OCI-LY7 (cell line): ENCODE measurements at regions not wholly inside any gene's neighbourhood (a gene's known extent, or its start where the extent isn't known, plus 50 kb on each side); places are given as distances from the start of the nearest gene placed in this dataset.
"Not testable (repeated sequence)": the region's sequence is repeated elsewhere in the genome, so short reads cannot be mapped to it uniquely, and the experiment has no call there.

ENCODE experiments used
- BruUV-seq: library from RNA; stranded (reverse); fragments of 400-500 nt; replicated peaks from 2 replicates; lab custom pipeline; 2021; lab: Mats Ljungman, UMichigan
- CTCF ChIA-PET: fragments of 300-600 bp; sonication (Branson Sonifier 250); formaldehyde crosslinking; loops from one replicate; lab custom pipeline; 2022; ENCODE audit warnings: antibody characterized with exemption; ENCODE audit not compliant: unreplicated experiment; lab: Charles Lee
- POLR2A ChIA-PET: fragments of 300-600 bp; sonication (Branson Sonifier 250); formaldehyde crosslinking; loops from one replicate; lab custom pipeline; 2022; ENCODE audit warnings: antibody characterized with exemption; lab: Charles Lee
- DNase-seq: peaks from one replicate; pipeline ENCODE4 v3.0.0-alpha.2; 2015; ENCODE audit warnings: low spot score
- H2AFZ ChIP-seq: fragments of 200-600 bp; sonication (generic), shearing (Covaris generic); 2 replicates; pipeline ENCODE4 v1.6.1; 2014; ENCODE audit warnings: mild to moderate bottlenecking, antibody characterized with exemption, low read length, moderate library complexity
- H3K27ac ChIP-seq: fragments of 200-600 bp; sonication (generic); 2 replicates; pipeline ENCODE4 v1.5.1; 2014; ENCODE audit warnings: mixed run types, low read depth, mild to moderate bottlenecking, moderate library complexity, low read length, inconsistent platforms; ENCODE audit not compliant: poor library complexity, severe bottlenecking
- H3K36me3 ChIP-seq: fragments of 200-600 bp; sonication (generic); 2 replicates; pipeline ENCODE4 v1.6.1; 2014; ENCODE audit warnings: mild to moderate bottlenecking, antibody characterized with exemption, low read length, moderate library complexity, mixed read lengths; ENCODE audit not compliant: insufficient read depth
- H3K4me1 ChIP-seq: fragments of 200-600 bp; sonication (generic); 2 replicates; pipeline ENCODE4 v1.5.1; 2014; ENCODE audit warnings: mild to moderate bottlenecking, low read length; ENCODE audit not compliant: insufficient read depth, poor library complexity, severe bottlenecking
- H3K4me2 ChIP-seq: fragments of 200-600 bp; sonication (generic); 2 replicates; pipeline ENCODE4 v1.6.1; 2014; ENCODE audit warnings: mild to moderate bottlenecking, low read length
- H3K4me3 ChIP-seq: fragments of 200-600 bp; sonication (generic); 2 replicates; pipeline ENCODE4 v1.5.1; 2014; ENCODE audit warnings: mild to moderate bottlenecking, low read depth, low read length; ENCODE audit not compliant: poor library complexity, severe bottlenecking
- H3K79me2 ChIP-seq: fragments of 200-600 bp; sonication (generic); 2 replicates; pipeline ENCODE4 v1.6.1; 2016; ENCODE audit warnings: low read depth, mild to moderate bottlenecking, low read length, moderate library complexity, mixed read lengths; ENCODE audit not compliant: insufficient read depth
- H3K9me2 ChIP-seq: fragments of 200-600 bp; sonication (generic); 2 replicates; pipeline ENCODE4 v1.6.1; 2016; ENCODE audit warnings: mild to moderate bottlenecking, low read length, mixed read lengths; ENCODE audit not compliant: insufficient read depth
- H3K9me3 ChIP-seq: fragments of 200-600 bp; sonication (generic); 2 replicates; pipeline ENCODE4 v1.6.1; 2014; ENCODE audit warnings: mild to moderate bottlenecking, mixed run types, low read length, mixed read lengths
- H4K20me1 ChIP-seq: fragments of 200-600 bp; sonication (generic); 2 replicates; pipeline ENCODE4 v1.6.1; 2014; ENCODE audit warnings: mild to moderate bottlenecking, antibody characterized with exemption, low read length, moderate library complexity, mixed read lengths; ENCODE audit not compliant: insufficient read depth
- CTCF ChIP-seq: fragments of 200-600 bp; sonication (generic); conservative IDR thresholded peaks from 2 replicates; pipeline ENCODE4 v1.5.1; 2014; ENCODE audit warnings: mild to moderate bottlenecking, antibody characterized with exemption, low read length, moderate library complexity, mixed read lengths
- EZH2phosphoT487 ChIP-seq: fragments of 200-600 bp; sonication (generic); IDR thresholded peaks from 2 replicates; pipeline ENCODE4 v1.6.1; 2018; ENCODE audit warnings: low read depth, borderline replicate concordance, mild to moderate bottlenecking, mixed run types, antibody characterized with exemption, low read length, moderate library complexity, mixed read lengths
- intact Hi-C: fragments of 100-400 bp; cut with micrococcal nuclease; formaldehyde crosslinking; loops from one replicate; pipeline ENCODE4 v1.10.0; 2022; ENCODE audit not compliant: unreplicated experiment

- ChIA-PET POLR2A (no interaction called here), CTCF (no interaction called here)
- intact Hi-C loops = no loop called here
- no peak for DNase-seq
- Histone ChIP-seq H3K4me3 (no peak overlapping the region), H3K36me3 (no peaks in the 10 kb centered on the region), H3K9me2 (no peaks in the 10 kb centered on the region), H3K9me3 (no peaks in the 10 kb centered on the region), H2AFZ (no peak overlapping the region), H3K27ac (no peak overlapping the region), H3K4me1 (no peaks in the 10 kb centered on the region), H4K20me1 (no peaks in the 10 kb centered on the region), H3K79me2 (no peaks in the 10 kb centered on the region), H3K4me2 (no peak overlapping the region)
- TF ChIP-seq CTCF (no peak), EZH2phosphoT487 (no peak)
- BruUV-seq = no TSS peak
Measured at GRCh38 chr11:100445231-100445735, 241.8 kb upstream of the ARHGAP42 start.

DNA sequence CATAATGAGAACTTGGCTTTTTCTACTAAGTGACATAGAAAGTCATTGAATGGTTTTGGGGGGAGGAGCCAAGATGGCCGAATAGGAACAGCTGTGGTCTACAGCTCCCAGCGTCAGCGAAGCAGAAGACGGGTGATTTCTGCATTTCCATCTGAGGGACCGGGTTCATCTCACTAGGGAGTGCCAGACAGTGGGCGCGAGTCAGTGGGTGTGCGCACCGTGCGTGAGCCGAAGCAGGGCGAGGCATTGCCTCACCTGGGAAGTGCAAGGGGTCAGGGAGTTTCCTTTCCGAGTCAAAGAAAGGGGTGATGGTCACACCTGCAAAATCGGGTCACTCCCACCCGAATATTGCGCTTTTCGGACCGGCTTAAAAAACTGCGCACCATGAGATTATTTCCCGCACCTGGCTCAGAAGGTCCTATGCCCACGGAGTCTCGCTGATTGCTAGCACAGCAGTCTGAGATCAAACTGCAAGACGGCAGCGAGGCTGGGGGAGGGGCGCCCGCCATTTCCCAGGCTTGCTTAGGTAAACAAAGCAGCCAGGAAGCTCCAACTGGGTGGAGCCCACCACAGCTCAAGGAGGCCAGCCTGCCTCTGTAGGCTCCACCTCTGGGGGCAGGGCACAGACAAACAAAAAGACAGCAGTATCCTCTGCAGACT, 235.2 kb upstream of the ARHGAP42 start:
- CTCF ChIA-PET, H3K36me3 ChIP-seq, H3K27ac ChIP-seq, BruUV-seq, H3K4me1 ChIP-seq, H4K20me1 ChIP-seq, H3K4me3 ChIP-seq, H3K9me3 ChIP-seq, H2AFZ ChIP-seq, POLR2A ChIA-PET, intact Hi-C loops, H3K9me2 ChIP-seq, DNase-seq, H3K79me2 ChIP-seq, H3K4me2 ChIP-seq: not testable (repeated sequence)

DNA sequence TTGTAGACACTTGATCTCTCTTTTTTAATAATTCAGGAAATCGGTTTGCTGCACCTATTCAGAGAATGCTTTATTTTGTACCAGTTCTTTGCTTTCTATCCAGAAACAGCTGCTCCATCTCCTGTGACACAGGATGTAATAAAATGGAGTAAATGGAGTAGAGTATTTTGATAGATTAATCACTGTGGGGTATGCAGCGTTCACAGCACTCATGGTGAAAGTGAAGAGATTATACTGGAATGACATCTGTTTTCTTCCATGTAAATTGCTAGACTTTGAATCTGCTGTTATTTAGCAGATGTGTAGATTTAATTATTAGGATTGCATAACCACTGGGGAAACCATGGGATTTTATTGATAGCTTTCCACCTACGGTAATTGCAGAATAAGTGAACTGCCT, 227.3 kb upstream of the ARHGAP42 start:
- H3K36me3 ChIP-seq = no peaks in the 10 kb centered on the region
- no peaks in the 10 kb centered on the region for H4K20me1 ChIP-seq
- no TSS peak for BruUV-seq
- CTCF ChIA-PET = no interaction called here
- TF ChIP-seq EZH2phosphoT487 (no peak), CTCF (no peak)
- H3K9me2 ChIP-seq = no peaks in the 10 kb centered on the region
- no peaks in the 10 kb centered on the region for H3K79me2 ChIP-seq
- no peak overlapping the region for H3K4me3 ChIP-seq
- no peak overlapping the region for H2AFZ ChIP-seq
- POLR2A ChIA-PET = no interaction called here
- H3K27ac ChIP-seq = no peak overlapping the region
- no peaks in the 10 kb centered on the region for H3K4me1 ChIP-seq
- DNase-seq = no peak
- intact Hi-C loops = no loop called here
- H3K4me2 ChIP-seq = no peak overlapping the region
- H3K9me3 ChIP-seq = no peaks in the 10 kb centered on the region
